Osteocyte (in vitro differentiated cells): ENCODE measurements at regions not wholly inside any gene's neighbourhood (a gene's known extent, or its start where the extent isn't known, plus 50 kb on each side); places are given as distances from the start of the nearest gene placed in this dataset.
A peak's percentile ranks its signal among the peaks of the same experiment; 100 is the strongest.

Experiments
- DNase-seq: peaks from one replicate; pipeline ENCODE4 v3.0.0; 2021; ENCODE audit warnings: mixed read lengths; ENCODE audit not compliant: unreplicated experiment; ENCODE audit errors: extremely low spot score
- H3K27ac Mint-ChIP-seq: one replicate; pipeline ENCODE4 v1.8.0; 2021; ENCODE audit warnings: mild to moderate bottlenecking, mixed read lengths; ENCODE audit not compliant: unreplicated experiment
- H3K27me3 Mint-ChIP-seq: one replicate; pipeline ENCODE4 v1.8.0; 2021; ENCODE audit warnings: mixed read lengths; ENCODE audit not compliant: unreplicated experiment
- H3K36me3 Mint-ChIP-seq: one replicate; pipeline ENCODE4 v1.8.0; 2021; ENCODE audit warnings: mixed read lengths; ENCODE audit not compliant: unreplicated experiment
- H3K4me1 Mint-ChIP-seq: one replicate; pipeline ENCODE4 v1.8.0; 2021; ENCODE audit warnings: mixed read lengths; ENCODE audit not compliant: unreplicated experiment
- H3K4me3 Mint-ChIP-seq: one replicate; pipeline ENCODE4 v1.8.0; 2021; ENCODE audit warnings: mild to moderate bottlenecking, moderate library complexity, mixed read lengths; ENCODE audit not compliant: unreplicated experiment
- H3K9me3 Mint-ChIP-seq: one replicate; pipeline ENCODE4 v1.8.0; 2021; ENCODE audit warnings: mixed read lengths; ENCODE audit not compliant: unreplicated experiment
- CTCF ChIP-seq: fragments of 200-600 bp; sonication (generic); IDR thresholded peaks from 2 replicates; pipeline ENCODE4 v1.5.0; 2021; ENCODE audit warnings: antibody characterized with exemption, mild to moderate bottlenecking, moderate library complexity

- no peak for DNase-seq
- no peaks in the 10 kb centered on the region for H3K36me3 Mint-ChIP-seq
- H3K4me1 Mint-ChIP-seq, result no peaks in the 10 kb centered on the region
Measured at GRCh38 chr5:173699966-173700365, 83.5 kb upstream of the BOD1 start.

GRCh38 chr5:173703466-173703865 is 87.0 kb upstream of the BOD1 start:
- no peak overlapping the region for H3K27ac Mint-ChIP-seq
- H3K4me1 Mint-ChIP-seq, result peaks cover 19% of the 10 kb centered on the region
- TF ChIP-seq CTCF, result no peak
- no peak overlapping the region for H3K4me3 Mint-ChIP-seq
- no peak for DNase-seq
- H3K36me3 Mint-ChIP-seq, result no peaks in the 10 kb centered on the region
- peaks cover 8% of the 10 kb centered on the region for H3K27me3 Mint-ChIP-seq
- no peaks in the 10 kb centered on the region for H3K9me3 Mint-ChIP-seq

More at GRCh38 chr5:173699966-173700365, 83.5 kb upstream of the BOD1 start:
- H3K27ac Mint-ChIP-seq, result no peak overlapping the region
- no peak overlapping the region for H3K4me3 Mint-ChIP-seq
- no peaks in the 10 kb centered on the region for H3K9me3 Mint-ChIP-seq
- peaks cover 8% of the 10 kb centered on the region for H3K27me3 Mint-ChIP-seq
- no peak for TF ChIP-seq CTCF

- Mint-ChIP-seq H3K4me1 (peaks cover 21% of the 10 kb centered on the region), H3K27ac (no peak overlapping the region), H3K27me3 (peaks cover 8% of the 10 kb centered on the region), H3K4me3 (no peak overlapping the region), H3K36me3 (no peaks in the 10 kb centered on the region), H3K9me3 (no peaks in the 10 kb centered on the region)
- DNase-seq, result no peak
- TF ChIP-seq CTCF, result no peak
Measured at GRCh38 chr5:173704615-173705511, 88.4 kb upstream of the BOD1 start.

- no peak for DNase-seq
- Mint-ChIP-seq H3K27me3 (peaks cover 8% of the 10 kb centered on the region), H3K4me1 (peaks cover 21% of the 10 kb centered on the region), H3K4me3 (no peak overlapping the region), H3K9me3 (no peaks in the 10 kb centered on the region), H3K27ac (no peak overlapping the region), H3K36me3 (no peaks in the 10 kb centered on the region)
- no peak for TF ChIP-seq CTCF
Measured at GRCh38 chr5:173705512-173706044, 89.1 kb upstream of the BOD1 start.

- no peaks in the 10 kb centered on the region for H3K9me3 Mint-ChIP-seq
- peaks cover 21% of the 10 kb centered on the region for H3K4me1 Mint-ChIP-seq
- H3K4me3 Mint-ChIP-seq, result no peak overlapping the region
- no peak for TF ChIP-seq CTCF
- peak overlapping the region; percentile 36 for H3K27ac Mint-ChIP-seq
- H3K27me3 Mint-ChIP-seq, result peaks cover 8% of the 10 kb centered on the region
- H3K36me3 Mint-ChIP-seq, result no peaks in the 10 kb centered on the region
- no peak for DNase-seq
Measured at GRCh38 chr5:173706700-173707099, 90.2 kb upstream of the BOD1 start.
